Astrocyte of the hippocampus (primary cell): ENCODE measurements at regions not wholly inside any gene's neighbourhood (a gene's known extent, or its start where the extent isn't known, plus 50 kb on each side); places are given as distances from the start of the nearest gene placed in this dataset.
"Not testable (repeated sequence)": the region's sequence is repeated elsewhere in the genome, so short reads cannot be mapped to it uniquely, and the experiment has no call there.

ENCODE experiments used
- DNase-seq: peaks from one replicate; pipeline ENCODE4 v3.0.0; 2011; ENCODE audit warnings: low read depth, low spot score

GRCh38 chr7:69049326-69049725 lies 548.9 kb upstream of the AUTS2 start:
- DNase-seq = no peak

DNA sequence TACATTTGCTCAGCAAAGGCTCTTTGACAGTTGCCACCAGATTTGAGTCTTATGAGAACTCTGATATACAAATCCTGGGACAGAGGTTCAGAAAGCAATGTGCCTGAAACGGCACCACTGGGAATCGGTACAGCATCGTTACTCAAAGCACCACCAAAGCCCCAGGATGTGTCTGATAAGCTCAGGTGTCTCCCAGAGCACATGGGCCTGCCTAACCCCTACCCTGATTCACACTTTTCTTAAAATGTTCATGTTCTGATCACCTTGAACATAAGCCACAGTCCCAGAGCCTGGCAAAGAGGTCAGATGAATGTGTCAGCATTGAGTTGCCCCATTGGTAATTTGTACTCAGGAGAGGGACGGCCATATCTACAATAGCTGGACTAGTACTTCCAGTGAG lies 545.8 kb upstream of the AUTS2 start:
- no peak for DNase-seq

DNA sequence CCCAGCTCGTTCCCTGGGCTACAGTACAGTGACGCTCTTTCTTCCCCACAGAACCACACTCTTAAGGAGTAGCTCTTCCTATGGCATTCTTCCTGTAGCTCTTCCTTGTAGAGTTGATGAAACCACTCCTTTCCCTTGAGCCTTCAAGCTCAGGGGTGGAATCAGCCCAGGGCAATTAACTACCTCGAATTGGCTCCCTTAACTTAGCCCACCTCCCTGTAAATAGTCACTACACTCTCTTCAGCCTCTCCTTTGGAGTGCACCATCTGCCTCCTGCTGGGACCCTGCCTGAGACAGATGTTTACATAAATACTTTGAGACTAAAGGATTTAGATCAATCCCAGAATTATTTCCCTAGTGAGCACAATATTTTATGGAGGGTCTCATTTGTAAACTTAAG lies 537.8 kb upstream of the AUTS2 start:
- DNase-seq = no peak

- peak; percentile 3 for DNase-seq
These were observed 536.1 kb upstream of the AUTS2 start for GRCh38 chr7:69062020-69062765.

DNA sequence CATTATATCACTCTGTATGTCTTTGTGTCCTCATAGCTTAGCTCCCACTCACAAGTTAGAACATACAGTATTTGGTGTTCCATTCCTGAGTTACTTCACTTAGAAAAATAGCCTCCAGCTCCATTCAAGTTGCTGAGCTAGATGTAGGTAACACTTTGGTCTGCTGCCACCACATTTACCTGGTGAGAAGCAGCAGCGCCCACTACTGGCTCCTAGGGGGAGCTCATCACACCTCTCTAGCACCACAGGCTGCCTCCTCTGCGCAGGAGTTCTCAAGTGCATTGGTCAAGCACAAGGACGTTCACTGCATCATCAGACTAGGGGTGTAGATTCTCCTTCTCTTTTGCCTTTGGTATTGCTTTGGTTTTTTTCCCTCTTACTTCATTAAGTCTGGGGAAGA lies 530.9 kb upstream of the AUTS2 start:
- peak; percentile 18 for DNase-seq

DNA sequence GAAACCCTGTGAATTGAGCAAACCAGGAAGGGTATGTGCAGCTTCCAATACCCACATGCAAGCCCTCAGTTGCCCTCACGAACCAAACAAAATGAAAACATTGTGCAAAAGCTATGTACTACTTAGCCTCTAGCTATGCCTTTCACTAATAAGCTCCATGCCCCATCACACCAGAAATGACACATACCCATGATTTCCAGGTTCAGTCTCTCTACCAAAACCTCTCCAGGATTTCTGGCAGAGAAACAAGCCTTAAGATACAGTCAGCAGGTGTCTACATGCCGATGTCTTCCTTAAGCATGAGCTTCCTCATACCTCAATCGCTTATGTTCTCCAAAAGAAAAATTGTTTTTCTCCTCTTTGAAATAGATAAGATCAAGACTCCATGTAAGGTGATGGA lies 527.8 kb upstream of the AUTS2 start:
- no peak for DNase-seq

- no peak for DNase-seq
These were observed 521.7 kb upstream of the AUTS2 start for GRCh38 chr7:69076566-69076965.

DNA sequence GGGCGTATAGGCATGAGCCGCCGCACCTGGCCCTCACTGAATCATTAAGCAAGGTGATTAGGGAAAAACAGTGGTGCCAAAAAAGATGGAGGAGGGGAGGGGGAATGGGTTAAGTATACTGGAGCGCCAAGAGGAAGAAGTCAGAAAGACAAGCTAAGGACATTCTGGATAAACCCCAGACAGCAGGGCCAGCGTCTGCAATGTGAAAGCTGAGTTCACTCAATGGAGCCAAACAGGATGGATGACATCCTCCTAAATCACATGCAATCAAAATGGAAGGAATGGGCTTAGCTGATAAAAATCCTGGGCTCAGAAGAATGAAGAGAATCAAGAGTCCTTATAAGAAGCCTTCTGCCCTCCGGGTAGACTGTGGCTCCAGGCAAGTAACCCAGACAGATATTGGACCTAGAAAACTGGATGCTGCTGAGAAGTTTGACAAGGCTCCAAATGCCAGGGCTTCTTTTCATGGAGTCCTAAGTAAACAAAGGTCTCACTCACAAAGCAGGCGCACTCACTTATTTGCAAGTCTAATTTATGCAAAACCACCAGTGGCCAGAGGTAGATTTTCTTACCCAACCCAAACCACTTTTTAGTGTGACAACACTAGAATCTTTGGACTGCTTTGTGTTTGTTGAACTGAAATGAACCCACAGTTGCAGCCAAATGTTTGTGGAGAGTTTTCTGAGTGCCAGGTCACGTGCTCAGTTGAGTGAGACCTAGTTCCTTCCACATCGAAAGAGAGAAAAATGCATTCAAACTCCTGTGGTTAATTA lies 519.1 kb upstream of the AUTS2 start:
- peak; percentile 96 for DNase-seq

DNA sequence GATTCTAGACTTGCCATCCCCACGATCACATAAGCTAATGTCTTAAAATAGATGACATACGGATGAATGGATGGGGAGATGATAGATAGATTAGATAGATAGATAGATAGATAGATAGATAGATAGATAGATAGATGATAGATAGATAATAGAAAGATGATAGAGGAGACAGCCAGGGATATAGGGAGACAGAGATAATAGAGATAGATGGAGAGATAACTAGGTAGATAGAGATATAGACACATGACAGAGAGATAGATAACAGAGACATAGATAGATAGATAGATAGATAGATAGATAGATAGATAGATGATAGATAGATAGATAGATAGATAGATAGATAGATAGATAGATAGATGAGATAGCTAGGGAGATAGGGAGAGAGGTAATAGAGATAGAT lies 511.0 kb upstream of the AUTS2 start:
- not testable (repeated sequence) for DNase-seq

GRCh38 chr7:69088185-69088584 lies 510.1 kb upstream of the AUTS2 start:
- no peak for DNase-seq

DNA sequence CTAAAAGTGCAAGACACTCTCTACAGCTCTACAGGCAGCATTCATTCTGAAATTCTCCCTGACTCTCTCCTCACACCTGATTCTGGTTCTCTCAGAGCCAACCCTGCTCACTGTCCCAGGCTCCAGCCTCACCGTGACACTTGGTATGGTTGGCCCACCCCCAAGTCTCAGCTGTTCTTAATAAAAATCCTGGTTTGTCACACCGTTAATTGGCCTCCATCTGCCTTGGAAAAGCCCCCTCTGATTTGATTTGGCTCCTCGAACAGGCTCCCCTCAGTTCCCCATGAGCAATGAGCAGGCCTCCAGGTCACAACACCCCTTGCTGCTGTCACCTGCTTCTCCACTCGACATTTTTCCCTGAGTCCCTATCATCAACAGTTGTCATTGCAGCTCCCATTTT lies 507.3 kb upstream of the AUTS2 start:
- no peak for DNase-seq

- peak; percentile 36 for DNase-seq
These were observed 506.8 kb upstream of the AUTS2 start for GRCh38 chr7:69091521-69091920.

DNA sequence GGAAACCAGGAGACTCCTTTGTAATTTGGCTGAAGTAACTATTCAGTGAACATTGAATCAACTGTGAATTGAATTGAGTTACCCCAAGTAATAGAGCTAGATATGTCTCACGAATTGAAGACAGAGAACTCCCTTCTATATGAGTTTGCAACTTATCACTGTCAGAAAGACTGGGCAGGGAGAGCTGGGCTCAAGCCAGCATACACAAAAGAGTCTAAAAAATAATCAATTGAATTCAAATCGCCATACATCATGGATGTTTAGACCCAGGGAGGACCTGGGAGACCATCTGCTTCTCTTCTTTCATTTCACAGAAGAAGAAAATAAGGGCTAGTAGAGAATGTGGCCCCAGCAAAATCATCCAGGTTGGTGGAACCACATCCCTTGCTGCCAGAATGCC lies 503.1 kb upstream of the AUTS2 start:
- DNase-seq = no peak

GRCh38 chr7:69095649-69096048 lies 502.6 kb upstream of the AUTS2 start:
- peak; percentile 16 for DNase-seq

- no peak for DNase-seq
These were observed 494.3 kb upstream of the AUTS2 start for GRCh38 chr7:69104023-69104422.

DNA sequence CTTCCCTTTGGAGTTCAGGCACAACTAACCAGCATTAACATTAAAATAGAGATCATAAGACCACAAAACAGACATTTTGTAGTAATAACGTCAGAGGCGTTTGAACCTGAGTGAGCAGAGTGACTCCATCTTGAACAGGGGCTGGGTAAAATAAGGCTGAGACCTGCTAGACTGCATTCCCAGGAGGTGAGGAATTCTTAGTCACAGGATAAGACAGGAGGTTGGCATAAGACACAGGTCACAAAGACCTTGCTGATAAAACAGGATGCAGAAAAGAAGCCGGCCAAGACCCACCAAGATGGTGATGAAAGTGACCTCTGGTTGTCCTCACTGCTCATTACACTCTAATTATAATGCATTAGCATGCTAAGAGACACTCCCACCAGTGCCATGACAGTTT lies 493.2 kb upstream of the AUTS2 start:
- peak; percentile 40 for DNase-seq

DNA sequence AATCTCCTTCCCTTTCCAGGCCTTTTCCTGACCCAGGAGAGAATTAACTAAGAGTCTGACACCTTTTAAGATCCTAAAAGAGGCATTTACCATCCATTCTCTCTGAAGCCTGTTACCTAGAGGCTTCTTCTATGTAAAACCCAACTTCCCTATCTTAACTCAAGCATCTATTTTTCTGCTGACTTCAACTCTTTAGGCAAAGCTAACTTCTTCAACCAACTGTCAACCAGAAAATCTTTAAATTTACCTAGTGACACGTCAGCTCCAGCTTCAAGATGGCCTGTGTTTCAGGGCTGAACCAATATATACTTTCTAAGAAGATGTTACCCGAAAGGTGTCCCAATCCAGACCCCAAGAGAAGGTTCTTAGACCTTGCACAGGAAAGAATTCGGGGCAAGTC lies 492.3 kb upstream of the AUTS2 start:
- no peak for DNase-seq

DNA sequence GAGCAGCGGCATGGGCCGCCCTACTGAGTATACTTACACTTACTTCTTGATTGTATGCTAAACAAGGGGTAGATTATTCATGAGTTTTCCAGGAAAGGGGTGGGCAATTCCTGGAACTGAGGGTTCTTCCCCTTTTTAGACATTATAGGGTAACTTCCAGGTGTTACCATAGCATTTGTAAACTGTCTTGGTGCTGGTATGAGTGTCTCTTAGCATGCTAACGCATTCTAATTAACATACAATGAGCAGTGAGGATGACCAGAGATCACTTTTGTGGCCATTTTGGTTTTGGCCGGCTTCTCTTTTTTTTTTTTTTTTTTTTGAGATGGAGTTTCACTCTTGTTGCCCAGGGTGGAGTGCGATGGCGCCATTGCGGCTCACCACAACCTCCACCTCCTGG lies 491.8 kb upstream of the AUTS2 start:
- not testable (repeated sequence) for DNase-seq

DNA sequence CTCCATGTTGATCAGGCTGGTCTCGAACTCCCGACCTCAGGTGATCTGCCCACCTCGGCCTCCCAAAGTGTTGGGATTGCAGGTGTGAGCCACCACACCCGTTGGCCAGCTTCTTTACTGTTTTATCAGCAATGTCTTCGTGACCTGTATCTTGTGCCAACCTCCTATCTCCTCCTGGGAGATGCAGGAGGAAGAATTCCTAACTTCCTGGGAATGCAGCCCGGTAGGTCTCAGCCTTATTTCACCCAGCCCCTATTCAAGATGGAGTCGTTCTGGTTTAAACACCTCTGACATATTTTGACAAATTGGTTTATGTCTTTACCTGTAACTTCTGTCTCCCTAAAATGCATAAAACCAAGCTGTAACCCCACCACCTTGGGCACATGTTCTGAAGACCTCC lies 491.3 kb upstream of the AUTS2 start:
- DNase-seq = not testable (repeated sequence)

GRCh38 chr7:69108097-69108496 lies 490.2 kb upstream of the AUTS2 start:
- DNase-seq = no peak

DNA sequence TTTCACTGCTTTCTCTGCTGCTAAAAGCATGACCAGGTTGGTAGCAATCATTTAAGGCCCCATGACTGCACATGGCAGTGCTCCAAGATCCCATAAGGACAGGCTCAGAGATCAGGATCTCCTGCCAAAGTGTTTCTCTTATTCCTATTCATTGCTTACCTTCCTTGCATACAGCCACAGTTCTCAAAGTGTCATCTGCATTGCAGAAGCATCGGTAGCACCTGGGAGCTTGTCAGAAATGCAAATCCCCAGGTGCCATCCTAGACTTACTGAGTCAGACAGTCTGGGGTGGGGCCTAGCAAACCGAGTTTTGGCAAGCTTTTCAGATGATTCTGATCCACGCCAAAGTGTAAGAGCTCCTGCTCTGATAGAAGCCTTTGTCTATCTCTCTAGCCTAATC lies 489.0 kb upstream of the AUTS2 start:
- DNase-seq = no peak

- DNase-seq = no peak
These were observed 488.4 kb upstream of the AUTS2 start for GRCh38 chr7:69109879-69110278.

GRCh38 chr7:69110450-69111050 lies 487.7 kb upstream of the AUTS2 start:
- DNase-seq = no peak
